ENCODE measurements at regions not wholly inside any gene's neighbourhood (a gene's known extent, or its start where the extent isn't known, plus 50 kb on each side); places are given as distances from the start of the nearest gene placed in this dataset.

DNA sequence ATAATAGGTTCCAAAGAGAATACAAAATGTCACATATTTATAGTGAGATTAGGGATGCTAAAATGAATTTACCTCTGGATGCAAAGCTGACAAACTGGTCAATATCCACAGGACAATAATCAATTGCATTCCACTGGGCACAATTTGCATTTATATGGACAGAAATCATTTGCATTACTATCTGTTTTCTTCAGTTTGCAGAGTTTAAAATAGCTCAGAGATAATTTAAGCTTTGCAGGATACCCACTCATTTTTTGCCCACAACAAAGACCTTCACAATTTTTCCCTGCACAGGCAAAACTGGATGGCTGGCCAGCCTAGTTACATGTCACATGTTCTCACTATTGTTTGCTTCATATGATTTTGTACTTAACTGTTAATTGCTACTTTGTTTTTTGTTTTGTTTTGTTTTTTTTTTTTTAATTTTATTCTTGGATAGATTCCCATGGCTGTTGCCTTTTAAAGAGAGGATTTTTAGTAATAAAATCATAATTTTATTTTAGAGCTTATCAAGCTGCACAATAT, 483.5 kb downstream of the UTRN start:
- H3K9me3 Mint-ChIP-seq (ENCODE audit: unreplicated experiment), result no peaks in the 10 kb centered on the region
- no peak overlapping the region for H3K4me3 Mint-ChIP-seq (ENCODE audit: unreplicated experiment)
- DNase-seq (ENCODE audit: extremely low spot score, unreplicated experiment), result no peak
- H3K36me3 Mint-ChIP-seq (ENCODE audit: unreplicated experiment), result peaks cover 23% of the 10 kb centered on the region
- TF ChIP-seq, protein P1, sequence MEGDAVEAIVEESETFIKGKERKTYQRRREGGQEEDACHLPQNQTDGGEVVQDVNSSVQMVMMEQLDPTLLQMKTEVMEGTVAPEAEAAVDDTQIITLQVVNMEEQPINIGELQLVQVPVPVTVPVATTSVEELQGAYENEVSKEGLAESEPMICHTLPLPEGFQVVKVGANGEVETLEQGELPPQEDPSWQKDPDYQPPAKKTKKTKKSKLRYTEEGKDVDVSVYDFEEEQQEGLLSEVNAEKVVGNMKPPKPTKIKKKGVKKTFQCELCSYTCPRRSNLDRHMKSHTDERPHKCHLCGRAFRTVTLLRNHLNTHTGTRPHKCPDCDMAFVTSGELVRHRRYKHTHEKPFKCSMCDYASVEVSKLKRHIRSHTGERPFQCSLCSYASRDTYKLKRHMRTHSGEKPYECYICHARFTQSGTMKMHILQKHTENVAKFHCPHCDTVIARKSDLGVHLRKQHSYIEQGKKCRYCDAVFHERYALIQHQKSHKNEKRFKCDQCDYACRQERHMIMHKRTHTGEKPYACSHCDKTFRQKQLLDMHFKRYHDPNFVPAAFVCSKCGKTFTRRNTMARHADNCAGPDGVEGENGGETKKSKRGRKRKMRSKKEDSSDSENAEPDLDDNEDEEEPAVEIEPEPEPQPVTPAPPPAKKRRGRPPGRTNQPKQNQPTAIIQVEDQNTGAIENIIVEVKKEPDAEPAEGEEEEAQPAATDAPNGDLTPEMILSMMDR (IDR thresholded peaks at IDR 0.05), result no peak
- H3K4me1 Mint-ChIP-seq (ENCODE audit: unreplicated experiment), result no peaks in the 10 kb centered on the region
- no peaks in the 10 kb centered on the region for H3K27me3 Mint-ChIP-seq (ENCODE audit: unreplicated experiment)
- H3K27ac Mint-ChIP-seq (ENCODE audit: unreplicated experiment), result no peak overlapping the region

DNA sequence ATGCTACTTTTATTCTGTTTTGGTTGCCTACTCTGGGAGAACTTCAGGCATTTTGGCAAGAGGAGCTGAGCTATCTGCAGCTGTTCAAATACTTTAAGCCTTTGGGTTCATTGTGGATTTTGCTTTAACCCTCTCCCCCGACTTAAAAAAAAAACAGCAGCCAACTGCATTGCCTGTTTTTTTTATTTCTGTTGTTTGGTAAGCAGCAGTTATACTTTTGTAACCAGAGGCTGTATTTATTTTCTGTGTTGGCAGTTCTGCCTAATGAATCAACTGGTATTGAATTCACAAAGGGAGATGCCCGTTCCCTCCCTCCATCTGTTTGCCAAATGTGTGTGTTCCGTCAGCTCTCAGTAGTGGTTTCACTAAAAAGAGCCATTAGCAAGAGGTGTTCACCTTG, 484.0 kb downstream of the UTRN start:
- TF ChIP-seq, protein P1 (IDR thresholded peaks at IDR 0.05), result no peak
- DNase-seq (ENCODE audit: extremely low spot score, unreplicated experiment), result no peak
- H3K27ac Mint-ChIP-seq (ENCODE audit: unreplicated experiment), result no peak overlapping the region
- H3K36me3 Mint-ChIP-seq (ENCODE audit: unreplicated experiment), result peaks cover 28% of the 10 kb centered on the region
- H3K4me3 Mint-ChIP-seq (ENCODE audit: unreplicated experiment), result no peak overlapping the region
- no peaks in the 10 kb centered on the region for H3K27me3 Mint-ChIP-seq (ENCODE audit: unreplicated experiment)
- no peaks in the 10 kb centered on the region for H3K9me3 Mint-ChIP-seq (ENCODE audit: unreplicated experiment)
- H3K4me1 Mint-ChIP-seq (ENCODE audit: unreplicated experiment), result no peaks in the 10 kb centered on the region

DNA sequence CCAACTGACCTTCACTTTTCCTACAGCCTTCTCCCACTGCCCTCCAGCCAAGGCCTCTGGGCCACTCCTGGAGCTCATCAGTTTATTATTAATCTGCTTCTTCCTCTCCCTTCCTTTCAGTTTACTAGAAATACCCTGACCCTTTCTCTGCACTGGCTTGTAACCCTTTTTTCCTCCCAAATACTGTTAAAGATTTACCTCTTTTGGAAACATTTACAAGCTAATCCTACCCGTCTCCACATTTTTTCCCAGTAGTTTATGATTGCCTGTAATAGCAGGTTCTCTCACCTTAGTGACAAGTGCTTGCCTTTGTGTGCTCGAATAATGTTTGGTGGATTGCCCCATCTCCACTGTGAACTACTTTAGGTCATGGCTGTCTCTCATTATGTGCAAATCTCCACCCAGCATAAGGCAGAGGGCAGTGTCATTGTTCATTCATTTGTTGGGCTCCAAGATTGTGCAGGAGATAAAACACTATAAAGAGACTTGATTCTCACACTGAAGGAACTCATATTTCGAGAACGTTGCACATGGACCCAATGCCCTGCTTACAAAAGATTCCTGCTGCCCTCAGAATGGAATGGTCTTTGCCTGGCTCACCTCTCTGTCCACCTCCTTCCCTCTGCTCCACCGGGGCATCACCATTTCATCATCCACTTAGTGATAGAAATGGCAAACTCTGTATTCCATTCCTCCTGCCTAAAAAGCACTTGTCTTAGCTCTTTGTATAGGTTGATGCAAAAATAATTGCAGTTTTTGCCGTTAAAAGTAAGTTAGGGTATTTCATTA, 491.1 kb downstream of the UTRN start:
- TF ChIP-seq, protein P1 (IDR thresholded peaks at IDR 0.05), result no peak
- H3K27me3 Mint-ChIP-seq (ENCODE audit: unreplicated experiment), result no peaks in the 10 kb centered on the region

DNA sequence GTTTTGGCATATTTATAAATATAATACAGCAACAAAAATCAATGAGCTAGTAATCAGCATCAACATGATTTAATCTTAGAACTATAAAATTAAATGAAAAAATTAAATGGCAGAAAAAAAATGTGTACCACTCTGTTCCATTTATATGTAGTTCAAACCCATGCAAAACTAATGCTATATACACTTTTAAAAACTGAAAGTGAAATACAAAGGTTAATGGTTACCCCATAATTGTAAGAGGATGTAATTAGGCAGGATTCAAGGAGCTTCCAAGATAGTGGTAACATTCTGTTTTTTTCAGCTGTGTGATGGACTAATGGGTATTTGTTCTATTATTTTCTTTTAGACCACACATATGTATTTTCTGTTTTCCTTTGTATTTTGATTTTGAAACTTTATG, 492.1 kb downstream of the UTRN start:
- TF ChIP-seq, protein P1 (IDR thresholded peaks at IDR 0.05), result no peak
- Mint-ChIP-seq H3K4me1 (ENCODE audit: unreplicated experiment) (no peaks in the 10 kb centered on the region), H3K4me3 (ENCODE audit: unreplicated experiment) (no peak overlapping the region), H3K27me3 (ENCODE audit: unreplicated experiment) (no peaks in the 10 kb centered on the region), H3K9me3 (ENCODE audit: unreplicated experiment) (no peaks in the 10 kb centered on the region), H3K27ac (ENCODE audit: unreplicated experiment) (no peak overlapping the region), H3K36me3 (ENCODE audit: unreplicated experiment) (peaks cover 59% of the 10 kb centered on the region)
- DNase-seq (ENCODE audit: extremely low spot score, unreplicated experiment), result no peak

More for the DNA sequence above, 491.1 kb downstream of the UTRN start:
- Mint-ChIP-seq H3K4me3 (ENCODE audit: unreplicated experiment) (no peak overlapping the region), H3K4me1 (ENCODE audit: unreplicated experiment) (no peaks in the 10 kb centered on the region), H3K27ac (ENCODE audit: unreplicated experiment) (no peak overlapping the region), H3K9me3 (ENCODE audit: unreplicated experiment) (no peaks in the 10 kb centered on the region), H3K36me3 (ENCODE audit: unreplicated experiment) (peaks cover 53% of the 10 kb centered on the region)
- DNase-seq (ENCODE audit: extremely low spot score, unreplicated experiment), result no peak

DNA sequence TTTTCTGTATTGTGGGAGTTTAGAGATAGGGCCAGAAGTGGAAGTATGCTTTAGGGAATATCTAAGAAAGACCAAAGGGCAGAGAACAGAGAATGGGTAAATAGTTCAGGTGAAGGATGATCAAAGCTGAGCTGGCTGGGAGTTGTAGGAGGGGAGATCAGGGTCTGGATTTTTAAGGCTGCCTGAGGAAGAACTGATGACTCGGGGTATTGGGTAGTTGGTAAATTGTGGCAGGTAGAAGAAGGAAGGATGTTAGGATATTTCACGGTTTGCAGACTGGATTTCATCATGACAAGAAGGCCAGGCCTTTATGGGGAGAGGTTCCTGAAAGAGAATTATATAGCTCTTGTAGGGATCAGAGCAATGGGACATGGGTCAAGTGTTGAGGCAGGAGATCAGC, 492.9 kb downstream of the UTRN start:
- no peak for DNase-seq (ENCODE audit: extremely low spot score, unreplicated experiment)
- Mint-ChIP-seq H3K4me1 (ENCODE audit: unreplicated experiment) (no peaks in the 10 kb centered on the region), H3K27me3 (ENCODE audit: unreplicated experiment) (no peaks in the 10 kb centered on the region), H3K4me3 (ENCODE audit: unreplicated experiment) (no peak overlapping the region), H3K36me3 (ENCODE audit: unreplicated experiment) (peaks cover 57% of the 10 kb centered on the region), H3K9me3 (ENCODE audit: unreplicated experiment) (no peaks in the 10 kb centered on the region), H3K27ac (ENCODE audit: unreplicated experiment) (no peak overlapping the region)
- TF ChIP-seq, protein P1 (IDR thresholded peaks at IDR 0.05), result no peak

All from osteocyte (in vitro differentiated cells).